Trophoblast cell (in vitro differentiated cells and primary cell): ENCODE measurements at regions not wholly inside any gene's neighbourhood (a gene's known extent, or its start where the extent isn't known, plus 50 kb on each side); places are given as distances from the start of the nearest gene placed in this dataset.

Experiments
- DNase-seq, 2 donors: peaks; one replicate each; pipeline ENCODE4 v3.0.0-alpha.2; 2016
- H2AFZ ChIP-seq: 2 replicates; pipeline ENCODE4 v1.6.1; 2013; ENCODE audit warnings: low read length, moderate library complexity, mild to moderate bottlenecking; ENCODE audit not compliant: insufficient read depth, poor library complexity
- H2AK5ac ChIP-seq: 2 replicates; pipeline ENCODE4 v1.6.1; 2013; ENCODE audit warnings: mild to moderate bottlenecking, low read length
- H2BK120ac ChIP-seq: 2 replicates; pipeline ENCODE4 v1.6.1; 2013; ENCODE audit warnings: low read length, mild to moderate bottlenecking, moderate library complexity; ENCODE audit not compliant: insufficient read depth, poor library complexity
- H2BK12ac ChIP-seq: 2 replicates; pipeline ENCODE4 v1.6.1; 2013; ENCODE audit warnings: mild to moderate bottlenecking, low read length, moderate library complexity
- H2BK5ac ChIP-seq: 2 replicates; pipeline ENCODE4 v1.6.1; 2013; ENCODE audit warnings: low read length, low read depth, moderate library complexity, mild to moderate bottlenecking; ENCODE audit not compliant: poor library complexity
- H3K14ac ChIP-seq: 2 replicates; pipeline ENCODE4 v1.6.1; 2013; ENCODE audit warnings: mild to moderate bottlenecking, low read length
- H3K18ac ChIP-seq: 2 replicates; pipeline ENCODE4 v1.6.1; 2013; ENCODE audit warnings: mild to moderate bottlenecking, low read length
- H3K23ac ChIP-seq: 2 replicates; pipeline ENCODE4 v1.6.1; 2013; ENCODE audit warnings: low read length
- H3K27ac ChIP-seq: 2 replicates; pipeline ENCODE4 v1.5.1; 2013; ENCODE audit warnings: low read depth, mild to moderate bottlenecking, inconsistent platforms, low read length, moderate library complexity
- H3K27me3 ChIP-seq: 2 replicates; pipeline ENCODE4 v1.6.1; 2013; ENCODE audit warnings: inconsistent platforms, mild to moderate bottlenecking, low read length, moderate library complexity; ENCODE audit not compliant: insufficient read depth
- H3K36me3 ChIP-seq, 2 experiments: 1 replicate in 1 of 2; 2 replicates in 1 of 2; pipeline ENCODE4 v1.6.1; 2013; ENCODE audit warnings: low read length in 2 of 2, mild to moderate bottlenecking in 2 of 2, moderate library complexity in 1 of 2; ENCODE audit not compliant: insufficient read depth in 2 of 2, control insufficient read depth in 1 of 2
- H3K4ac ChIP-seq: 2 replicates; pipeline ENCODE4 v1.6.1; 2013; ENCODE audit warnings: low read depth, mild to moderate bottlenecking, low read length, moderate library complexity
- H3K4me1 ChIP-seq, 2 experiments: 1 replicate in 1 of 2; 2 replicates in 1 of 2; pipeline ENCODE4 v1.6.1; 2013; ENCODE audit warnings: low read length in 2 of 2, mild to moderate bottlenecking in 2 of 2, moderate library complexity in 1 of 2; ENCODE audit not compliant: insufficient read depth in 2 of 2, control insufficient read depth in 1 of 2
- H3K4me2 ChIP-seq: 2 replicates; pipeline ENCODE4 v1.6.1; 2013; ENCODE audit warnings: inconsistent platforms, mild to moderate bottlenecking, low read length, moderate library complexity
- H3K4me3 ChIP-seq: 2 replicates; pipeline ENCODE4 v1.5.1; 2013; ENCODE audit warnings: mild to moderate bottlenecking, low read depth, low read length, inconsistent platforms
- H3K79me1 ChIP-seq: one replicate; pipeline ENCODE4 v1.6.1; 2013; ENCODE audit warnings: low read length
- H3K79me2 ChIP-seq: 2 replicates; pipeline ENCODE4 v1.6.1; 2013; ENCODE audit warnings: low read length, mild to moderate bottlenecking; ENCODE audit not compliant: control insufficient read depth, insufficient read depth, poor library complexity
- H3K9ac ChIP-seq: 2 replicates; pipeline ENCODE4 v1.6.1; 2013; ENCODE audit warnings: mild to moderate bottlenecking, low read length
- H3K9me3 ChIP-seq: 2 replicates; pipeline ENCODE4 v1.6.1; 2013; ENCODE audit warnings: low read depth, mild to moderate bottlenecking, control low read depth, inconsistent platforms, low read length; ENCODE audit not compliant: insufficient read depth
- H4K12ac ChIP-seq: 2 replicates; pipeline ENCODE4 v1.6.1; 2013; ENCODE audit warnings: low read depth, mild to moderate bottlenecking, low read length, moderate library complexity
- H4K8ac ChIP-seq: 2 replicates; pipeline ENCODE4 v1.6.1; 2013; ENCODE audit warnings: low read depth, mild to moderate bottlenecking, low read length, moderate library complexity
- H4K91ac ChIP-seq: one replicate; pipeline ENCODE4 v1.6.1; 2013; ENCODE audit warnings: low read depth, mild to moderate bottlenecking, low read length, moderate library complexity
- WGBS: extraction: QIAGEN DNeasy Blood & Tissue Kit; methylation state at CpG from one replicate; pipeline ENCODE4 v1.1.7; 2013; ENCODE audit warnings: missing lambda C conversion rate; ENCODE audit not compliant: insufficient read length, insufficient coverage; ENCODE audit errors: extremely low coverage; 5-methylcytosine and 5-hydroxymethylcytosine counted together

GRCh38 chr2:188819792-188820191 lies 154.4 kb upstream of the COL3A1 start:
- no peak overlapping the region for H4K91ac ChIP-seq
- no peak overlapping the region for H4K8ac ChIP-seq
- H3K27ac ChIP-seq, result no peak overlapping the region
- H3K79me2 ChIP-seq, result no peaks in the 10 kb centered on the region
- no peak overlapping the region for H2AK5ac ChIP-seq
- H3K4me3 ChIP-seq, result no peak overlapping the region
- no CpG with 5 or more reads among the region's 3 CpGs for WGBS
- H3K23ac ChIP-seq, result no peak overlapping the region
- H2AFZ ChIP-seq, result no peak overlapping the region
- H3K14ac ChIP-seq, result no peak overlapping the region
- H3K9ac ChIP-seq, result no peak overlapping the region
- no peaks in the 10 kb centered on the region for H3K9me3 ChIP-seq
- H3K4ac ChIP-seq, result no peak overlapping the region
- H3K4me2 ChIP-seq, result no peak overlapping the region
- DNase-seq, result peak; percentile 50 to 83
- H3K79me1 ChIP-seq, result no peaks in the 10 kb centered on the region
- no peaks in the 10 kb centered on the region for H3K27me3 ChIP-seq
- no peak overlapping the region for H2BK12ac ChIP-seq
- H3K4me1 ChIP-seq, result no peaks in the 10 kb centered on the region
- H3K36me3 ChIP-seq, result no peaks in the 10 kb centered on the region
- no peak overlapping the region for H2BK5ac ChIP-seq
- no peak overlapping the region for H2BK120ac ChIP-seq
- H3K18ac ChIP-seq, result no peak overlapping the region
- H4K12ac ChIP-seq, result no peak overlapping the region

GRCh38 chr2:188820576-188820975 lies 153.6 kb upstream of the COL3A1 start:
- Histone ChIP-seq H3K27ac (no peak overlapping the region), H3K14ac (no peak overlapping the region), H3K9me3 (no peaks in the 10 kb centered on the region), H2AFZ (no peak overlapping the region), H4K8ac (no peak overlapping the region), H4K91ac (no peak overlapping the region), H3K79me2 (no peaks in the 10 kb centered on the region), H3K9ac (no peak overlapping the region), H2BK12ac (no peak overlapping the region), H3K4me3 (no peak overlapping the region), H3K18ac (no peak overlapping the region), H2BK120ac (no peak overlapping the region), H2BK5ac (no peak overlapping the region), H2AK5ac (no peak overlapping the region), H3K4ac (no peak overlapping the region), H3K79me1 (no peaks in the 10 kb centered on the region), H3K36me3 (no peaks in the 10 kb centered on the region), H3K4me2 (no peak overlapping the region), H3K27me3 (no peaks in the 10 kb centered on the region), H3K4me1 (no peaks in the 10 kb centered on the region), H4K12ac (no peak overlapping the region), H3K23ac (no peak overlapping the region)
- no CpG with 5 or more reads among the region's 2 CpGs for WGBS
- DNase-seq, result no peak

- Histone ChIP-seq H4K91ac (no peak overlapping the region), H2AFZ (no peak overlapping the region), H3K79me1 (no peaks in the 10 kb centered on the region), H3K27me3 (no peaks in the 10 kb centered on the region), H3K14ac (no peak overlapping the region), H3K4ac (no peak overlapping the region), H3K27ac (no peak overlapping the region), H4K8ac (no peak overlapping the region), H2BK5ac (no peak overlapping the region), H3K23ac (no peak overlapping the region), H2AK5ac (no peak overlapping the region), H3K9me3 (no peaks in the 10 kb centered on the region), H3K4me3 (no peak overlapping the region), H2BK12ac (no peak overlapping the region), H3K36me3 (no peaks in the 10 kb centered on the region), H4K12ac (no peak overlapping the region), H2BK120ac (no peak overlapping the region), H3K79me2 (no peaks in the 10 kb centered on the region), H3K4me2 (no peak overlapping the region), H3K4me1 (no peaks in the 10 kb centered on the region), H3K9ac (no peak overlapping the region), H3K18ac (no peak overlapping the region)
- DNase-seq, result no peak
- no CpG with 5 or more reads among the region's 2 CpGs for WGBS
These were observed 150.0 kb upstream of the COL3A1 start for GRCh38 chr2:188824125-188824524.

GRCh38 chr2:188833331-188833730 lies 140.8 kb upstream of the COL3A1 start:
- Histone ChIP-seq H3K9me3 (peaks cover 6% of the 10 kb centered on the region), H2BK12ac (no peak overlapping the region), H3K36me3 (peaks cover 0 to 2% of the 10 kb centered on the region in 2 experiments), H2AK5ac (no peak overlapping the region), H2AFZ (no peak overlapping the region), H3K79me1 (no peaks in the 10 kb centered on the region), H3K4me2 (no peak overlapping the region), H4K8ac (no peak overlapping the region), H2BK5ac (no peak overlapping the region), H4K12ac (no peak overlapping the region), H3K18ac (no peak overlapping the region), H3K27me3 (no peaks in the 10 kb centered on the region), H3K14ac (no peak overlapping the region), H4K91ac (no peak overlapping the region), H3K27ac (no peak overlapping the region), H3K4me1 (no peaks in the 10 kb centered on the region), H3K4ac (no peak overlapping the region), H3K23ac (no peak overlapping the region), H3K4me3 (no peak overlapping the region), H3K9ac (no peak overlapping the region), H2BK120ac (no peak overlapping the region), H3K79me2 (no peaks in the 10 kb centered on the region)
- DNase-seq, result no peak

GRCh38 chr2:188833799-188834198 lies 140.4 kb upstream of the COL3A1 start:
- no peak overlapping the region for H3K4me3 ChIP-seq
- no peaks in the 10 kb centered on the region for H3K79me1 ChIP-seq
- H3K9ac ChIP-seq, result no peak overlapping the region
- no peak overlapping the region for H3K27ac ChIP-seq
- no peak overlapping the region for H4K12ac ChIP-seq
- H3K27me3 ChIP-seq, result no peaks in the 10 kb centered on the region
- H3K9me3 ChIP-seq, result peaks cover 6% of the 10 kb centered on the region
- H3K79me2 ChIP-seq, result no peaks in the 10 kb centered on the region
- no peak overlapping the region for H2AFZ ChIP-seq
- no peak overlapping the region for H2AK5ac ChIP-seq
- H3K36me3 ChIP-seq, result peaks cover 0 to 2% of the 10 kb centered on the region in 2 experiments
- no peak overlapping the region for H2BK12ac ChIP-seq
- H3K23ac ChIP-seq, result no peak overlapping the region
- H3K14ac ChIP-seq, result no peak overlapping the region
- H3K4ac ChIP-seq, result no peak overlapping the region
- no peak overlapping the region for H3K18ac ChIP-seq
- no peak overlapping the region for H4K8ac ChIP-seq
- no peak overlapping the region for H2BK120ac ChIP-seq
- H2BK5ac ChIP-seq, result no peak overlapping the region
- no peak overlapping the region for H3K4me2 ChIP-seq
- no peaks in the 10 kb centered on the region for H3K4me1 ChIP-seq
- no peak for DNase-seq
- H4K91ac ChIP-seq, result no peak overlapping the region
